Neural progenitor cell (in vitro differentiated cells): ENCODE measurements at regions not wholly inside any gene's neighbourhood (a gene's known extent, or its start where the extent isn't known, plus 50 kb on each side); places are given as distances from the start of the nearest gene placed in this dataset.

ENCODE experiments used
- DNase-seq: peaks from one replicate; pipeline ENCODE4 v3.0.0-alpha.2; 2016; ENCODE audit warnings: low spot score
- H2AFZ ChIP-seq: fragments of 200-600 bp; sonication (generic); replicated peaks from 2 replicates; pipeline ENCODE4 v1.6.1; 2016; ENCODE audit warnings: antibody characterized with exemption
- H3F3A ChIP-seq: fragments of 200-600 bp; sonication (generic); 2 replicates; pipeline ENCODE4 v1.6.1; 2016; ENCODE audit warnings: antibody characterized with exemption, low read depth
- H3K27ac ChIP-seq: fragments of 200-600 bp; sonication (generic); 2 replicates; pipeline ENCODE4 v1.5.1; 2016; ENCODE audit warnings: mild to moderate bottlenecking
- H3K27me3 ChIP-seq: fragments of 200-600 bp; sonication (generic); 2 replicates; pipeline ENCODE4 v1.6.1; 2016; ENCODE audit warnings: mild to moderate bottlenecking, moderate library complexity
- H3K36me3 ChIP-seq: fragments of 200-600 bp; sonication (generic); 2 replicates; pipeline ENCODE4 v1.5.1; 2016
- H3K4me1 ChIP-seq: fragments of 200-600 bp; sonication (generic); 2 replicates; pipeline ENCODE4 v1.6.1; 2016; ENCODE audit warnings: mixed run types
- H3K4me2 ChIP-seq: fragments of 200-600 bp; sonication (generic); 2 replicates; pipeline ENCODE4 v1.6.1; 2016
- H3K4me3 ChIP-seq: fragments of 200-600 bp; sonication (generic); 2 replicates; pipeline ENCODE4 v1.5.1; 2016
- H3K79me2 ChIP-seq: fragments of 200-600 bp; sonication (generic); 2 replicates; pipeline ENCODE4 v1.6.1; 2016; ENCODE audit warnings: low read depth
- H3K9ac ChIP-seq: fragments of 200-600 bp; sonication (generic); 2 replicates; pipeline ENCODE4 v1.6.1; 2016
- H3K9me3 ChIP-seq: fragments of 200-600 bp; sonication (generic); 2 replicates; pipeline ENCODE4 v1.5.1; 2016; ENCODE audit warnings: low read depth
- H4K20me1 ChIP-seq: fragments of 200-600 bp; sonication (generic); 2 replicates; pipeline ENCODE4 v1.6.1; 2016; ENCODE audit warnings: low read depth
- H3K27ac Mint-ChIP-seq: 3 replicates; pipeline ENCODE4 v1.8.0; 2021; ENCODE audit warnings: mixed read lengths
- H3K27me3 Mint-ChIP-seq: 2 replicates; pipeline ENCODE4 v1.8.0; 2022; ENCODE audit warnings: low read depth, mild to moderate bottlenecking, inconsistent platforms, moderate library complexity, mixed read lengths; ENCODE audit not compliant: insufficient read depth
- H3K36me3 Mint-ChIP-seq: 3 replicates; pipeline ENCODE4 v1.8.0; 2021; ENCODE audit warnings: mixed read lengths
- H3K4me1 Mint-ChIP-seq: 3 replicates; pipeline ENCODE4 v1.8.0; 2021; ENCODE audit warnings: mixed read lengths
- H3K4me3 Mint-ChIP-seq: 3 replicates; pipeline ENCODE4 v1.8.0; 2021; ENCODE audit warnings: mild to moderate bottlenecking, moderate library complexity, mixed read lengths
- H3K9me3 Mint-ChIP-seq: 3 replicates; pipeline ENCODE4 v1.8.0; 2020; ENCODE audit warnings: mixed read lengths
- EZH2 ChIP-seq: fragments of 200-600 bp; sonication (generic); IDR thresholded peaks from 2 replicates; pipeline ENCODE4 v1.6.1; 2017; ENCODE audit warnings: antibody characterized with exemption, mild to moderate bottlenecking, moderate library complexity
- EZH2phosphoT487 ChIP-seq: fragments of 200-600 bp; sonication (generic); IDR thresholded peaks from 2 replicates; pipeline ENCODE4 v1.6.1; 2017; ENCODE audit warnings: antibody characterized with exemption
- TF ChIP-seq, protein P1 (sequence below): fragments of 200-600 bp; sonication (generic); IDR thresholded peaks from 2 replicates; pipeline ENCODE4 v1.5.1; 2017; ENCODE audit warnings: antibody characterized with exemption, mild to moderate bottlenecking

- Histone ChIP-seq H3K4me3 (no peak overlapping the region), H3F3A (no peaks in the 10 kb centered on the region), H2AFZ (no peak overlapping the region), H3K27ac (no peak overlapping the region), H3K4me1 (no peaks in the 10 kb centered on the region), H3K27me3 (no peaks in the 10 kb centered on the region), H3K79me2 (no peaks in the 10 kb centered on the region), H3K9me3 (no peaks in the 10 kb centered on the region), H3K9ac (no peak overlapping the region), H3K4me2 (no peak overlapping the region), H4K20me1 (no peaks in the 10 kb centered on the region), H3K36me3 (no peaks in the 10 kb centered on the region)
- no peaks in the 10 kb centered on the region for H3K9me3 Mint-ChIP-seq
- H3K4me3 Mint-ChIP-seq, result no peak overlapping the region
- H3K36me3 Mint-ChIP-seq, result no peaks in the 10 kb centered on the region
- no peaks in the 10 kb centered on the region for H3K4me1 Mint-ChIP-seq
- no peak for TF ChIP-seq EZH2
- TF ChIP-seq, protein P1, sequence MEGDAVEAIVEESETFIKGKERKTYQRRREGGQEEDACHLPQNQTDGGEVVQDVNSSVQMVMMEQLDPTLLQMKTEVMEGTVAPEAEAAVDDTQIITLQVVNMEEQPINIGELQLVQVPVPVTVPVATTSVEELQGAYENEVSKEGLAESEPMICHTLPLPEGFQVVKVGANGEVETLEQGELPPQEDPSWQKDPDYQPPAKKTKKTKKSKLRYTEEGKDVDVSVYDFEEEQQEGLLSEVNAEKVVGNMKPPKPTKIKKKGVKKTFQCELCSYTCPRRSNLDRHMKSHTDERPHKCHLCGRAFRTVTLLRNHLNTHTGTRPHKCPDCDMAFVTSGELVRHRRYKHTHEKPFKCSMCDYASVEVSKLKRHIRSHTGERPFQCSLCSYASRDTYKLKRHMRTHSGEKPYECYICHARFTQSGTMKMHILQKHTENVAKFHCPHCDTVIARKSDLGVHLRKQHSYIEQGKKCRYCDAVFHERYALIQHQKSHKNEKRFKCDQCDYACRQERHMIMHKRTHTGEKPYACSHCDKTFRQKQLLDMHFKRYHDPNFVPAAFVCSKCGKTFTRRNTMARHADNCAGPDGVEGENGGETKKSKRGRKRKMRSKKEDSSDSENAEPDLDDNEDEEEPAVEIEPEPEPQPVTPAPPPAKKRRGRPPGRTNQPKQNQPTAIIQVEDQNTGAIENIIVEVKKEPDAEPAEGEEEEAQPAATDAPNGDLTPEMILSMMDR, result no peak
- TF ChIP-seq EZH2phosphoT487, result no peak
- H3K27ac Mint-ChIP-seq, result no peak overlapping the region
- no peak for DNase-seq
- H3K27me3 Mint-ChIP-seq, result peaks cover 2% of the 10 kb centered on the region
Observed at GRCh38 chr10:36381748-36382147, 739.7 kb upstream of the FZD8 start.

GRCh38 chr10:36380538-36380937 lies 738.4 kb upstream of the FZD8 start:
- no peak for DNase-seq
- TF ChIP-seq EZH2, result no peak
- TF ChIP-seq, protein P1, result no peak
- no peak for TF ChIP-seq EZH2phosphoT487

DNA sequence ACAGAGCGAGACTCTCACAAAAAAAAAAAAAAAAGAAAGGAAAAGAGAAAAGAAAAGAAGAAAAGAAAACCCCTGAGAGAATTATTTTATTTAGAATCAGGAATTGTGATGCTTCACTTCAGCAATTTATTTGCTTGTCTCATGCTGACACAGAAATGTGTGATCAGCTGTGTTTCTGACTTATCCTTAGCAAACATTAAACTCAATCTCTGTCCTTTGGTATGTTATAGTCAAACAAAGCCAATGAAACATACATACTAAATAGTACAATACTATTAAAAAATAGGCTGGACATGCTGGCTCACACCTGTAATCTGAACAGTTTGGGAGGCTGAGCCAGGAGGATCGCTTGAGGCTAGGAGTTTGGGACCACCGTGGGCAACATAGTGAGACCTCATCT lies 733.0 kb upstream of the FZD8 start:
- no peaks in the 10 kb centered on the region for H3K79me2 ChIP-seq
- H3K27ac ChIP-seq, result no peak overlapping the region
- no peak overlapping the region for H3K4me3 ChIP-seq
- peaks cover 4% of the 10 kb centered on the region for H3K4me1 ChIP-seq
- H3K4me1 Mint-ChIP-seq, result no peaks in the 10 kb centered on the region
- H2AFZ ChIP-seq, result no peak overlapping the region
- no peak overlapping the region for H3K27ac Mint-ChIP-seq
- H3K9me3 Mint-ChIP-seq, result no peaks in the 10 kb centered on the region
- no peaks in the 10 kb centered on the region for H3K36me3 Mint-ChIP-seq
- H3K36me3 ChIP-seq, result no peaks in the 10 kb centered on the region
- no peaks in the 10 kb centered on the region for H4K20me1 ChIP-seq
- H3F3A ChIP-seq, result no peaks in the 10 kb centered on the region
- TF ChIP-seq EZH2phosphoT487 (no peak), EZH2 (no peak)
- TF ChIP-seq, protein P1, result no peak
- H3K27me3 ChIP-seq, result no peaks in the 10 kb centered on the region
- H3K27me3 Mint-ChIP-seq, result no peaks in the 10 kb centered on the region
- H3K4me3 Mint-ChIP-seq, result no peak overlapping the region
- no peaks in the 10 kb centered on the region for H3K9me3 ChIP-seq
- DNase-seq, result no peak
- H3K4me2 ChIP-seq, result no peak overlapping the region
- H3K9ac ChIP-seq, result no peak overlapping the region

More at GRCh38 chr10:36380538-36380937, 738.4 kb upstream of the FZD8 start:
- no peak overlapping the region for H3K4me2 ChIP-seq
- no peak overlapping the region for H2AFZ ChIP-seq
- H3K4me1 ChIP-seq, result no peaks in the 10 kb centered on the region
- H3K4me1 Mint-ChIP-seq, result no peaks in the 10 kb centered on the region
- H3K27ac ChIP-seq, result no peak overlapping the region
- H3K27me3 Mint-ChIP-seq, result peaks cover 2% of the 10 kb centered on the region
- no peaks in the 10 kb centered on the region for H3K36me3 ChIP-seq
- H3F3A ChIP-seq, result no peaks in the 10 kb centered on the region
- H3K9me3 ChIP-seq, result no peaks in the 10 kb centered on the region
- H3K4me3 Mint-ChIP-seq, result no peak overlapping the region
- no peaks in the 10 kb centered on the region for H3K9me3 Mint-ChIP-seq
- H3K36me3 Mint-ChIP-seq, result no peaks in the 10 kb centered on the region
- H4K20me1 ChIP-seq, result no peaks in the 10 kb centered on the region
- no peak overlapping the region for H3K9ac ChIP-seq
- no peak overlapping the region for H3K4me3 ChIP-seq
- no peak overlapping the region for H3K27ac Mint-ChIP-seq
- H3K27me3 ChIP-seq, result no peaks in the 10 kb centered on the region
- no peaks in the 10 kb centered on the region for H3K79me2 ChIP-seq
